ENCODE measurements at regions not wholly inside any gene's neighbourhood (a gene's known extent, or its start where the extent isn't known, plus 50 kb on each side); places are given as distances from the start of the nearest gene placed in this dataset.
"Not testable (repeated sequence)": the region's sequence is repeated elsewhere in the genome, so short reads cannot be mapped to it uniquely, and the experiment has no call there.

DNA sequence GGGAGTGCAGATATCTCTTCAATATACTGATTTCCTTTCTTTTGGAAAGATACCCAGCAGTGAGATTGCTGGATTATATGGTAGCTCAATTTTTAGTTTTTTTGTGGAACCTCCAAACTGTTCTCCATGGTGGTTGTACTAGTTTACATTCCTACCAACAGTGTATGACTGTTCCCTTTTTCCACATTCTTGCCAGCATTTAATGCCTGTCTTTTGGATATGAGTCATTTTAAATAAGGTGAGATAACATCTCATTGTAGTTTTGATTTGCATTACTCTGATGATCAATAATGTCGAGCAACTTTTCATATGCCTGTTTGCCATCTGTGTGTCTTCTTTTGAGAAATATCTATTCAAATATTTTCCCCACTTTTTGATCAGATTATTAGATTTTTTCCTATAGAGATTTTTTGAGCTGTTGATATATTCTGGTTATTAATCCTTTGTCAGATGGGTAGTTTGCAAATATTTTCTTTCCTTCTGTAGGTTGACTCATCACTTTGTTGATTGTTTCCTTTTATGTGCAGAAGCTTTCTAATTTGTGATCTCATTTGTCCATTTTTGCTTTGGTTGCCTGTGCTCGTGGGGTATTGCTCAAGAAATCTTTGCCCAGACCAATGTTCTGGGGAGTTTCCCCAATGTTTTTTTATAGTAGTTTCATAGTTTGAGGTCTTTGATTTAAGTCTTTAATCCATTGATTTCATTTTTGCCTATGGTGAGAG is 552.7 kb downstream of the ZNF674 start:
- no peak for DNase-seq (ENCODE audit: low read depth in 2 of 2)

DNA sequence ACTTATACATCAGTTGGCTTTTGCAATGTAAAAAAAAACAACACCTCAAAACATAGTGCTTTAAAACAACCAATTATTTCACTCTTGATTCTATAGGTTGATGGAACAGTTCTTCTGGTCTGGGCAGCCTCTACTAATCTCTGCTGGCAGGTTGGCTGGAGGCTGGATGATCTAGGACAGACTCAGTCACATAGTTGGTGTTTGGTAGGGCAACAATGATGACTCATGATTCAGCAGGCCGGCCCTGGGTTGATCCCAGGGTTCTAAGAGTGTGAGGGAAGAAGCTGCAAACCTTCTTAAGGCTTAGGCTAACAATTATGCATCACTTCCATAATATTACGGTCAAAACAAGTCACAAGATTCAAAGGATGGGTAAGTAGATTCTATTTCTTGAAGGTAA is 558.2 kb downstream of the ZNF674 start:
- DNase-seq (ENCODE audit: low read depth in 2 of 2): no peak

DNA sequence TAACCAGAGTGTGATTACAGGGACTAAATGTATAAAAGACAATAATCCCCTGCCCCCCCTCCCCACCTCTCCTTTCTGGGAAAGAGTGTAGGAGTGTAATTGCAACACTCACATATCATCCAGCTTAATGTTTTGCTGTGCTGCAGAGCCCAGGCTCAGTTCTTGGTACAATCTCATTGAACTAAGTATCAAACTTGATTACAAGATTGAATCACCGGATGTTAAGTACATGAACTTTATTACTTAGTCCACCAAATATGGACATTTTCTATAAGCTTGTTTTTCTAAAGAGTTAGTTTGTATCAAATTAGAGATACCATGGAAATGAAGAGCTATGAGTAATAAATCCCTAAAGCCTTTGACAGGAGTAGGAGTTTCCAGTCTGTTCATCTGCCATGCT is 559.1 kb downstream of the ZNF674 start:
- DNase-seq (ENCODE audit: low read depth in 2 of 2): no peak

DNA sequence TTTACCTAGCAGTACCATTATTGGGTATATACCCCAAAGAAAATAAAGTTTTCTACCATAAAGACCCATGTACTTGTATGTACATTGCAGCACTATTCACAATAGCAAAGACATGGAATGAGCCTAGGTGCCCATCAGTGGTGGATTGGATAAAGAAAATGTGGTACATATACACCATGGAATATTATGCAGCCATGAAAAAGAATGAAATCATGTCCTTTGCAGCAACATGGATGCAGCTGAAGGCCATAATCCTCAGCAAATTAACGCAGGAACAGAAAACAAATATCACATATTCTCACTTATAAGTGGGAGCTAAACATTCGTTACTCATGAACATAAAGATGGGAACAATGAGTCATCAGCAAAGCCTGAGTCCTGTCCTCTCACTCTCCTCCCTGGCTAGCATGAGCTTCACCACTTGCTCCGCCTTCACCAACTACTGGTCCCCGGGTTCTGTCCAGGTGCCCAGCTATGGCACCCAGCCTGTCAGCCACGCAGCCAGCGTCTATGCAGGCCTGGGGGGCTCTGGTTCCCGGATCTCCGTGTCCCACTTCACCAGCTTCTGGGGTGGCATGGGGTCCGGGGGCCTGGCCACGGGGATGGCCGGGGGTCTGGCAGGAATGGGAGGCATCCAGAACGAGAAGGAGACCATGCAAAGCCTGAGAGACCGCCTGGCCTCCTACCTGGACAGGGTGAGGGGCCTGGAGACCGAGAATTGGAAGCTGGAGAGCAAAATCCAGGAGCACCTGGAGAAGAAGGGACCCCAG is 562.1 kb downstream of the ZNF674 start:
- not testable (repeated sequence) for DNase-seq (ENCODE audit: low read depth in 2 of 2)

DNA sequence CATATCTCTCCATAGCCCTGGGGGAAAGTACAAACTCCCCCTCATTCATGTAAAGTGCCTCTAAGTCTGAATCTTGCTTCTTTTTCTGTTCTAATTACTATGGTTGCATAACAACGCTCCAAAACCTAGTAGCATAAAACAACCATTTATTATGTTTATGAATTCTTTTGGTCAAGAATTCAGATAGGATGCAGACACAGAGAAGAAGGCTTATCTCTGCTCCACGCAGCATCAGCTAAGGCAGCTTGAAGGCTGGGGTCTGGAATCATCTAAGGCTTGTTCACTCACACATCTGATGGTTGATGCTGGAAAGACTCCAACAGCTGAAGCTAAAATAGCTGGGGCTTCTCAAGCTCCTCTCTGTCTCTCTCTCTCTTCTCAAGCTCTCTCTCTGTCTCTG is 564.5 kb downstream of the ZNF674 start:
- DNase-seq (ENCODE audit: low read depth in 2 of 2): no peak

DNA sequence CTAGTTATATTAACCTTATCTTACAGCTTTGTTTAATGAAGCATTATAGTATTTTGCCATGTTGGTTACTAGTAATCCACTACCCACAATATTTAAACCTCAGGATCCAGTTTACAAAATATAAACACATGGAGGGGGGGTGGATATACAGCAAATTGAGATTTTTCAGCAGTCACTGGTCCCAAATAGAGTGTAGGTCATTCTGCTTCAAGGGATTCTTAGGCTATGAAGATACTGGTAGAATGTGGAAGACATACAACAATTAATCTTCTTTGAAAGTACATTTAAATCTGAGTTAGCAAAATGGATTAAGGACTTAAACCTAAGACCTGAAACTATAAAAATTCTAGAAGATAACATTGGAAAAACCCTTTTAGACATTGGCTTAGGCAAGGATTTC is 569.6 kb downstream of the ZNF674 start:
- no peak for DNase-seq (ENCODE audit: low read depth in 2 of 2)

DNA sequence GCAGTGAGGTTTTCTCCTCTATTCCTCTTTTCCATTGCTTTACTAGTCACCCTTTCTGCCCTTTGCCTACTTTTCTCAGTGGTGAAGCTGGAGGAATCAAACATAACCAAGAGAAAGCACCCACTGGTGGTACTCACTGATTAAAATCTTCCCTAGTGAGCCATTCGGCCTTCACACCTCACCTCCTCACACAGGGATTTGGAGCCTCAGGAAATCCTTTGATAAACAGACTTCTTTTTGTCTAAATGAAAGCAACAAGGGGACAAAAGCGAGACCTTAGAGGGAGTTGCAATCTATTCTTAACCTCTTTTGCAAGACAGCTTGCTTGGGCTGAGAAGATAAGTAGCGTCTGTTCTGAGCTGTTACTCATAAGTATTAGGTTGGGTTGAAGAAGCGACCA is 572.6 kb downstream of the ZNF674 start:
- no peak for DNase-seq (ENCODE audit: low read depth in 2 of 2)

GRCh38 chrX:45959567-45959966 is 585.7 kb downstream of the ZNF674 start:
- DNase-seq (ENCODE audit: low read depth in 2 of 2): no peak

- no peak for DNase-seq (ENCODE audit: low read depth in 2 of 2)
These were observed 588.9 kb downstream of the ZNF674 start for GRCh38 chrX:45956191-45956870.

DNA sequence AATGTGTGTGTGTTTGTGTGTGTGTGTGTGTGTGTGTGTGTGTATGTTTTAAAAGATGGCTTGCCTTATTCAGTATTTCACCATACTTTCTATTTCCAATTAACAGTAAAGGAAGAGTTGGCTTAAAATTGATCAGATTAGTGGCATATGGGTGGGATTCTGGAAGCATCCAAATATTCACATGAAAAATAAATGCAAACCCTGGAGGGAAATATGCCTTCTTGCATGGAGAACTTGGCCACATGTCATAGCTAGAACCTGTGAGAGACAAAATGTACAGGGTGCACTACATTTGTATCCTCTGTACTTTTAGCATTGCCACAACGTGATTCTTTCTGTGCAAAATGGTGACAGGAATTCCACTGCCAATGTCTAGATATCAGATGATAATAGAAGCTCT is 589.6 kb downstream of the ZNF674 start:
- no peak for DNase-seq (ENCODE audit: low read depth in 2 of 2)

- no peak for DNase-seq (ENCODE audit: low read depth in 2 of 2)
These were observed 591.2 kb downstream of the ZNF674 start for GRCh38 chrX:45954026-45954425.

DNA sequence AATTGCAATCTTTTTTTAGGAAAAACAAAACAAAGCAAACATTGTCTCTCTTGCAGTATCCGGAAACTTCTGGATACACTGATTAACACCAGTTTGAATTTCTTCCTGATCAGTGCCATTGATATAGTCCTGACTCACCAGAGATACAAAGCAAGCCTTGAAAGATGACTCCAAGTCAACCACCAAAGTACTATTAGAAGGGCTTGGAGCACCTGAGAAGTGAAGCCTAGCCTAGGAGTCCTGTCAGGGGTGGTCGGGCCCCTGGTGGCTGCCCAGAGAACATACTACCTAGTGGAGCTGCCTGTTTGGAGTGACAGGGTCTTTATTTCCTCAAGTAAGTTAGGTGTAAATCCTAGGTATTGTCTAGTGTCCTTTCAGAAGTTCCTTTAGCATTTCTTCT is 593.2 kb downstream of the ZNF674 start:
- no peak for DNase-seq (ENCODE audit: low read depth in 2 of 2)

DNA sequence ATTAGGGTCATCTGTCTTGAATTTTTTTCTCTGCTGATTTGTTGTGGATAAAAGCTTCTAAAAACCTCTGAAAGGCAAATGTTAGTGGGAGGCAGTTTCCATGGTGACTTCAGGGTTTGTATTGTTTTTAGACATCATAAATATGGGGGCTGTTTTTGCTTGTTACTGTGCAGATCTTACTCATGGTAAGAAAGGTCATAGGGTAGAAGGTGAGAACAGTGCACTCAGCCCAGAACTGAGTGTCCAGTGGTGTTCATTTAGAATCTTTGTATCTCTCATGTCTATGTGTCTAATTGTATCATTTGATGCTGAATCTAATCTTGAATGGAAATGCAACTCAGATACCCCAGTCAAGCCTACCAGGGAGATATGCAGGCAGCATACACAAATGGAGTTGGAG is 609.8 kb downstream of the ZNF674 start:
- DNase-seq (ENCODE audit: low read depth in 2 of 2): no peak

- DNase-seq (ENCODE audit: low read depth in 2 of 2): no peak
These were observed 632.9 kb downstream of the ZNF674 start for GRCh38 chrX:45912316-45912715.

GRCh38 chrX:45907786-45908185 is 637.4 kb downstream of the ZNF674 start:
- no peak for DNase-seq (ENCODE audit: low read depth in 2 of 2)

- DNase-seq (ENCODE audit: low read depth in 2 of 2): no peak
These were observed 641.4 kb downstream of the ZNF674 start for GRCh38 chrX:45903781-45904201.

DNA sequence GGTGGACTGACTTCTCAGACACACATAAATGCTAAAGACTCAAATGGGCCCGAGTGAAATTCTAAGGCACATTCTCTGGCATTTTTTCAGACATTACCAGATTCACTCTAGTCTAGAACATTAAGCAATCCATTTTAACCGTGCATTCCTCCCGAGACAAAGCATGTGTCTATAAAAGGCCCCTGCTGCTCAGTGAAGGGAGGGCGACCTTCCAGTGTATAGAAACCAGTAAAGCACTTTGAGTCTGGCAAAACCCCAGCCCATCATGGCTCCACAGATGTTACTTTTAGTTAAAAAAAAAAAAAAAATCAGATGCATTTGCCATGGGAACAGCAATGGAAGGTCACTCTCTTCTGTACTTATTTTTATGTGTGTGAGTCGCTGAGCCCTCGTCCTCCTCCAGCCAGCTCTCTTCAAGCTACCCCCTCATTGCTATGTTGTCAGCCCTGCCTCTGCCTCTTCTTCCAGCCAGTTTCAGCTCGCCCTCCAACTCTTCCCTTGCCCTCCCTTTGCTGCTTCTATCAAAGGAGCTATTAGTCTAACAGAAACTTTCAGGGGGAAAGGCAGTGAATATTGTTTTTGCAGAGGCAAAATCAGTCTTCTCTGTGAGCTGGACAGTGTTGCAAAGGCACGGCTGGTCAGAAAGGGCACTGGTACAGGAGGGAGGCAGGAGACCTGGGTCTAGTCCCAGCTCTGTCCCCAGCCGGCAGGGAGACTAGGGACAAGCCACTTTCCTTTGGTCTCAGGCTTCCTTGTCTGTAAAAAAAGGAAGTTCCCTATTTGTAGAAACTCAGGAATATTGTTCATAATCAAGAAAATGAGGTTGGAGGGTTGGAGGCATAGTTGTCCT is 644.2 kb downstream of the ZNF674 start:
- DNase-seq (ENCODE audit: low read depth in 2 of 2): no peak

GRCh38 chrX:45894864-45895645 is 650.2 kb downstream of the ZNF674 start:
- no peak for DNase-seq (ENCODE audit: low read depth in 2 of 2)

DNA sequence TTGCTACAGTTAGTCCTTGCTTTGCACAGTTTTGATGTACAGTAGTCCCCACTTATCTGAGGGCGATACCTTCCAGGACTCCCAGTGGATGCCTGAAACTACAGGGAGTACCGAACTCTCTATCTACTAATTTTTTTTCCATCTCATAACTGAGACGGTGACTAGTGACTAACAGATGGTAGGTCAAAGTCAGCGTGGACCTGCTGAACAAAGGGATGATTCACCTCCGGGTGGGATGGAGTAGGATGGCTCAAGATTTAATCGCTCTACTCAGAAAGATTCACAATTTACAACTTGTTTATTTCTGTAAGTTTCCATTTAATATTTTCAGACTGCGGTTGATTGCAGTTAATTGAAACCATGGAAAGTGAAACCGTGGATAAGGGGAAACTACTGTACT is 655.8 kb downstream of the ZNF674 start:
- no peak for DNase-seq (ENCODE audit: low read depth in 2 of 2)

- no peak for DNase-seq (ENCODE audit: low read depth in 2 of 2)
These were observed 656.7 kb downstream of the ZNF674 start for GRCh38 chrX:45888518-45888917.

GRCh38 chrX:45885931-45886330 is 659.3 kb downstream of the ZNF674 start:
- DNase-seq (ENCODE audit: low read depth in 2 of 2): no peak

Data from stimulated activated CD4-positive, alpha-beta T cell treated with anti-CD3 and anti-CD28 coated beads, Interleukin-15, amount 100 ng/mL, for 48 hours (primary cell).